GM21367 (cell line): ENCODE measurements at regions not wholly inside any gene's neighbourhood (a gene's known extent, or its start where the extent isn't known, plus 50 kb on each side); places are given as distances from the start of the nearest gene placed in this dataset.
"Not testable (repeated sequence)": the region's sequence is repeated elsewhere in the genome, so short reads cannot be mapped to it uniquely, and the experiment has no call there.

Source experiments
- ATAC-seq: cut with Tn5 transposase; IDR thresholded peaks from one replicate; pipeline ENCODE4 v1.9.1; 2021; ENCODE audit not compliant: unreplicated experiment

DNA sequence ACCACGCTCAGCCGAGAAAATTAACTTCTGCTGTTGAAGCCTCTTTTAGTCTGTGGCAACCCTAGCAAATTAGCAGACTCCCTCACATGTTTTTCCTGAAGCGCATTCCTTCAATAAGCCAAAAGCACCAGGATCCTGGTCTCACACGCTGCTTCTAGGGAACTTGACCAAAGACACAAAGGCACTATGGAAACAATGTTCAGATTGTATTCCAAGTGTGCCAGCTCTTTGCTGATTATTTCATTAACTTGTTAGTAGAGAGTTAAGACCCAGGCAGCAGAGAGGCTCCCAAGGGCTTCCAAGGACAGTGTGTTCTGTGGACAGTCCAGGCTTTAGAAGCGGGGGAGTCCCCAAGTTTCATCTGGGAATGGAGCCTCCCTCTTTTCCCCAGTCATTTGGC is 94.4 kb upstream of the BASP1 start:
- ATAC-seq: no peak

DNA sequence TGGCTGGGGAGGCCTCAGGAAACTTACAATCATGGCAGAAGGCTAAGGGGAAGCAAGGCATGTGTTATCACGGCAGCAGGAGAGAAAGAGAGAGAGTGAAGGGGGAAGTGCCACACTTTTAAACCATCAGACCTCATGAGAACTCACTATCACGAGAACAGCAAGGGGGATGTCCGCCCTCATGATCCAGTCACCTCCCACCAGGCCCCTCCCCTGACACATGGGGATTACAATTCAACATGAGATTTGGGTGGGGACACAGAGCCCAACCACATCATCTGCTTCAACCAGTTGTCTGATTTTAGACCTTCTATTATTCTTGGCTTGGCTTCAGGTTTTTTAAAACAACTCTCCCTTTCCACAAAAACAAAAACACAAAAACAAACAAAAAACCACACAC is 93.7 kb upstream of the BASP1 start:
- not testable (repeated sequence) for ATAC-seq

DNA sequence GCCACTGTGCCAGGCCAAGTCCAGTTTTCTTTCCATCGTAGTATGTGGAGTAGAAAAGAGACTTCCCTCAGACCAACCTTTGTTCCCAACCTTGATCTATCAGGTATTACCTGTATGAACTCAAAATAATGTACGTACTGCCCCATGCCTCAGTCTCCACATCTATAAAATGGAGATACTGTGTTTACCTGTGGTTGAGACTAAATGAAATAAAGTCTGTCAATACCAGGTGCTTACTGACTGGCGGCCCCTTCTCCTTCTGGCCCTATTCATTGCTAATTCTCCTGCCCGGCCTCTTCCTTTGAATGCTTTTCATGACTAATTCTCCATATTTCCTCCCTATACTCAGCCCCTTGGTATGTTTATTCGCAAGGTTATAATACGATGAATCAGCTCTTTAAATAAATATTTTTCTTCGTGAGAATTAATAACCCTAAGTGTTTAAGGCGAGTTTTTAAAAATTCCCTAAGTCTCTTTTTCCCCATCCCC is 89.6 kb upstream of the BASP1 start:
- ATAC-seq: no peak

DNA sequence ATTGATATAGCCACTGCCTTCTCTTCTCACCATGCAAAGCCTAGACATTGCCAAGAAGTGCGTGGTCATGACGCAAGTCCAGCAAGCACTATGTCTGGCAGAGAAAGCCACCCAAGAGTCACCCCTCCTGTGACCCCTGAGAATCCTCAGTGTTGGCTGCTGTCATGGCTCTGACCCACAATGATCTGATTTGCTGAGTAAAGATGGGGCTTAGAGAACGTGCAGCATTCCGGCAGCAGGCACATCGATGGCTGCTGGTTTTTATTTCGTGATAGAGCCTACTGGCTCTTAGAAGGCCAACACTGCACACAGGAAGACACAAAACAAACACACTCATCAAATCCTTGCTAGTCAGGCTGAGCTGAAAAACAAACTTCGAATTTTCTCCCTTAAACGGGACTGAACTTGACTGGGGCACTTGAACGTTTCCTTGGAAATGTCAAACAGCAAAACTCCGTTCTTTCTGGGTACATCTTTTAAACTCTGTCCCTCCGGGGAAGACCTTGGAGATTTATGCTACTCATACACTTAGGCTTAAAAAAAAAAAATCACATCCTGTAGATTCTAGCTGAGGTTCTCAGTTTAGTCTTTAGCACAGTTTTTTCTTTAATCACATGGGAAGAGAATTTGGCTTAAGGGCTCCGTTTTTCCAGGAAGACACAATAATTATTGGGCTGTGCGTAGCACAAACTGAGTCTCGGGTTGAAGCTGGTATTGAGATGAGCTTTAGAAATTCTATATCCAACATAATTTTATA is 88.2 kb upstream of the BASP1 start:
- no peak for ATAC-seq

DNA sequence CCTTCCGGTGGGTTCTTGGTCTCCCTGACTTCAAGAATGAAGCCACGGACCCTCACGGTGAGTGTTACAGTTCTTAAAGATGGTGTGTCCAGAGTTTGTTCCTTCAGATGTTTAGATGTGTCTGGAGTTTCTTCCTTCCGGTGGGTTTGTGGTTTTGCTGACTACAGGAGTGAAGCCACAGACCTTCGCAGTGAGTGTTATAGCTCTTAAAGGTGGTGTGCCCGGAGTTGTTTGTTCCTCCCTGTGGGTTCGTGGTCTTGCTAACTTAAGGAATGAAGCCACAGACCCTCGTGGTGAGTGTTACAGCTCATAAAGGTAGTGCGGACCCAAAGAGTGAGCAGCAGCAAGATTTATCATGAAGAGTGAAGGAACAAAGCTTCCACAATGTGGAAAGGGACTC is 87.1 kb upstream of the BASP1 start:
- ATAC-seq: not testable (repeated sequence)

DNA sequence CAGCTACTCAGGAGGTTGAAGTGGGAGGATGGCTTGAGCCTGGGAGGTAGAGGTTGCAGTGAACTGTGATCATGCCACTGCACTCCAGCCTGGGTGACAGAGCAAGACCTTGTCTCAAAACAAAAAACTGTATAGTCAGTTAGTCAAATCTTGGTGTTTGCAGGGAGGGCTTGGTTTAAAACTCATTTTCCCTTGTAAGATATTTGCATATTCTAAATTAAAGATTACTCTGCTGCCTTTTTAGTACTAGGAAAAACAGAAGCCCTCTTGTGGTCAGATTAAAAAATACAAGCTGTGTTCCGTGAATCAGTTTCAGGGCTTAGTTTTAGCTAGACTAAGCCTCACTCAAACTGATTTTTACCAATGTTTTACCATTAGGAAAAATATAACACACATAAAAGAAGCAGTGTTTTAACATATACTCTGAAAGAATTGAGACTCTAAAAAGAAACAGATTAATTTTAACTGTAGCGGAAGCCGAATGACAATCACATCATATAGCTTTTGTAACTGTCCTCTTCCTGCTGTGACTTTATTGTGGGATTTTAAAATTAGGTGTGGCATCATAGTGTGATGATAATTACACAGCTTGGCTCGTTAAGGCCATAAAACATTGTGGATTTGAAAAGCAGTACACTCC is 84.9 kb upstream of the BASP1 start:
- ATAC-seq: no peak

DNA sequence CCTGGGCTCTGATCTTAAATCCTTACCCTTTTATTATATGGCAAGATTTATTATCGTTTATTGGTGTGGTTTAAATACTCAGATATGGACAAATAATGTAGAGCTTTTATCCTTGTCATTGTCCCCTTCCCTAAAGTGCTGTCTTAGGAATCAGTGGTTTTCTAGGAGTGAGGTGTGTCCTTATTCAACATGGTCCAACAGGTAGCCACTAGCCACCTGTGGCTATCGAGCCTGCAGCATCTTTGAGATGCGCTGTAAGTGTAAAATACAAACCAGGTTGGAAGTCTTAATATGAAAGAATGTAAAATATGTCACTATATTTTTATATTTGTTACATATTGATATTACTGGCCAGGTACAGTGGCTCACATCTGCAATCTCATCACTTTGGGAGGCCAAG is 82.4 kb upstream of the BASP1 start:
- no peak for ATAC-seq

DNA sequence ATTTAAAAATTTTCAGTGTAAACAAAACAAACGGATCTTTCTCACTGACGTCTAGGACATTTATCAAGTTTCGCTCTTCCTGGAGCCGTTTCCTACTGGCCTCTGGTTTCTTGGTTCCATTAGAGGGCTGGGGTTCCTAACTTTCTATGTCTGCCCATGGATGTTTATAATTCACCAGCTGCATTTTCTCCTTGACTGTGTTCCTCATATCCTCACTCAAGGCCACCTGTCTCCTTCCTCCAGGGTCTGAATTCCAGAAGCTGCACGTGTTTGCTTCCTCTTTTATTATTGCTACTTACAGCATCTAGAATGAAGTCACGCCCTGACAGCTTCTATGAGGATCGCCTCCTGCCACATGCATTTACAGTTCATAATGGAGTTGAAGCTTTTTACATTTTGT is 74.1 kb upstream of the BASP1 start:
- no peak for ATAC-seq

DNA sequence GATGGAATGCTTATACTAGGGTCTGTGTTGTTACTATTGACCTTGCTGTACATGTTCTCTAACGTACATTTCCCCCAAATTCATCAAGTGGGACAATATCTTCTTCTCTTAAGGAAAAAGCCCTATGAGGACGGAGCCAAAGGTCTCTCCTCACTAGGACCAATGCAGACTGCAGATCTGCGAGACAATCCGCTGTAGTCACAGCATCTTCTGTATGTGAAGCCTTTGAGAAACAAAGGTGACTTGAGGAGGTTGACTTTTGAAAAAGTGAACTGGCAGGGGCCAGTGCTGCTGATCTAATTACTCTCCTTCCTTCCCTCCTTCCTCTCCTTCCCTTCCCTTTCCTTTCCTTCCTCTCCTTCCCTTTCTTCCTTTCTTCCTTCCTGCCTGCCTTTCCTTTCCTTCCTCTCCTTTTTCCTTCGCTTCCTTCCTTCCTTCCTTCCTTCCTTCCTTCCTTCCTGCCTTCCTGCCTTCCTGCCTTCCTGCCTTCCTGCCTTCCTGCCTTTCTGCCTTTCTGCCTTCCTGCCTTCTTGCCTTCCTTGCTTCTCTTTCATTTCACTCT is 71.1 kb upstream of the BASP1 start:
- ATAC-seq: no peak

DNA sequence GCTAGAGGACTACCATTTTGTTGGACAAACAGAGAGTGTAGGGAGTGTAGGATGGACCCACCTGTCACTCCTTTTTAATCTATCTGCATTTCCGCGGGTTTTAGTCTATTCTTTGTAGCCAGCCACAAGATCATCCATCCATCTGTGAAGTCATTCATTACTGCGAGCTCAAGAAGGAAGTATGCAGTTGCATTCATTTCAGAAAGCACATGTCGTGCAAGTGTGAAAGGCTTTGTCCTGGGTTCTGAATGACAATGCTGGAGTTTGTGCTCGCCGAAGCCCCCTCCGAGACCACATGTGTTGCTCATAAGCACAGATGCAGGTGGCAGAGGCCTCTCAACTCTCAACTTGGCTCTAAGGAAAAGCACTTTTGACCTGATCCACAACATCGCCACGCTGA is 70.3 kb upstream of the BASP1 start:
- ATAC-seq: no peak

DNA sequence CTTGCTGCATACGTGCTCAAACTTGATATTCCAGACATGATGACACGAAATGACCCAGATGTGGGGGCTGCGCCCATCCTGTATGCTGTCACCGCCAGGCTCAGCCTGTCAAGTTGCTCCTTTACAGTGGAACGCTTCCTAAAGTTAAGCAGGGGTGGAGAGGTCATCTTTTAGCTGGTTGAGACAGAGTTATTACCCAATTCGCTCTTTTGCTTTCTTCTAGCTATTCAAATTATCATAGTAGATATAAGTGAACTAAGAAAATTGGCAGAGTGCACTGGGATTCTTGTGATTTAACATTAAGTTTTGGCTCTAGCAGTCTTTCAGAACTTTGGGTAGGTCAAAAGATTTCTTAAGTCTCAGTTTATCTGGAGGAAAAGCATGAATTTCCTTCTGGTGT is 69.8 kb upstream of the BASP1 start:
- ATAC-seq: no peak

DNA sequence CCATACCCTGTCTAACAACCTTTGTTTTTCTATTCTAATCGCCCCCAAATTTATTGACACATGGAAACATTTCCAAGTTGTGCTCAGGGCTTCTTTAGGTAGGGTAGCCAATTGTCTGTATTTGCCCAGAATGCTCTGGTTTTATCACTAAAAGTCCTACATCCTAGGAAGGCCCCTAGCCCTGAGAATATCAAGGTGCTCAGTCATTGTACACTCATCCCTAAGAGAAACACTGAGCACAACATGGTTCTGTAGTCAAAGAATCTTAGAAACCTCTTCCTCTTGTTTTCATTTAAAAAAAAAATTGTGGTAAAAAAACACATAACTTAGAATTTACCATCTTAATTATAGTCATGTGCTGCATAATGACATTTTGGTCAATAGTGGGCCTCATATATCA is 69.0 kb upstream of the BASP1 start:
- ATAC-seq: no peak

DNA sequence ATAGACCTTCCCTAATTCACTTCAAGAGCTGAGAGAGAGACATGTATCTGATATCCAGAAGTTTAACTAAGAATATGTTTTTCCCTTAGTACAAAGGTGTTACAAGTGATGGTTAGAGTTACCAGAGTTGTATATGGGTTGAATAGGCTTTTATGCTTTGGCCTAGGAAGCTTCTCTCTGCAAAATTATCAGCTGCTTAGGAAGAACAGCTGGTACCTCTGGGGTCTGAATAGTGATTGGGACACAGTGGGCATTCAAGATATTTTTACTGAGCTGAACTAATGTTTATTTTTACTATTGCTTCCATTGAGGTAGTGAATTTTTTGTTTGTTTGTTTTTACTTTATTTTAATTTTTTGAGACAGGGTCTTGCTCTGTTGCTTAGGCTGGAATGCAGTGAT is 67.6 kb upstream of the BASP1 start:
- ATAC-seq: no peak

DNA sequence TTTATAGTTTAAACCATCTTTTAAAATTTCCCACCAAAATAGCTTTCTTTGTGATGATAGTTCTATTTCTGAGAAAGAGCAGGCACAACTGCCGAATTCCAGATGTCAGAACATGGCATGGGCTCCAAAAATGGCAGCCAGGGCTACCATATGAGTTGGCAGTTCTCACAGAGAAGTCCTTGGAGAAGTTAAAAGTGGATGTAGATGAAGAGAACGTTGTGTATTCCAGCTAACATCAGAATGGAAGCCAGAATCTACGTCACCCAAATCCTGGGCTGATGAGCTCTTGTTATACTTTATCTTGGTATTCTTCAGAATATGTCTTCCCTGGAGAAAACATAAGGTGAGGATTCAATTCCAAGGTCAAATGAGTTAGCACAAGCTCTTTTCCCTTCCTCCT is 66.9 kb upstream of the BASP1 start:
- no peak for ATAC-seq

DNA sequence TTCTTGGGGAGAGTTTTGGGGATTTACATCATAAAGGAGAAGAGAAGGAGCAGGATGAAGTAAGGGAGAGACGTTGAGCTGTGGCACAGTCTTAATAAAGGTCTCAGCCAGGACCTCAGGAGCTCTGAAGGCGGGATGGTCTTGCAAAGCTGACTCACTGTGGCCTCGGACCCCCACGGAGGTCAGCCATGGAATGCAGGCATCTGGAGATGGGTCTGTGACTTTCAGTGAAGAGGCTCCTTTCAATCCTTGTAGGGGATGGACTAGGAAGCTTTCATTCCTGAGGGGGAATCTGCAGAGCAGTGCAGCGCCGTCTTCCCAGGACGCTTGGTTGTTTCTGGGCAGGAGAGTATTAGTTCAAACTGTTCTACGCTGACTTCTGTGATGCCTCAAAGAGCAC is 65.7 kb upstream of the BASP1 start:
- no peak for ATAC-seq

DNA sequence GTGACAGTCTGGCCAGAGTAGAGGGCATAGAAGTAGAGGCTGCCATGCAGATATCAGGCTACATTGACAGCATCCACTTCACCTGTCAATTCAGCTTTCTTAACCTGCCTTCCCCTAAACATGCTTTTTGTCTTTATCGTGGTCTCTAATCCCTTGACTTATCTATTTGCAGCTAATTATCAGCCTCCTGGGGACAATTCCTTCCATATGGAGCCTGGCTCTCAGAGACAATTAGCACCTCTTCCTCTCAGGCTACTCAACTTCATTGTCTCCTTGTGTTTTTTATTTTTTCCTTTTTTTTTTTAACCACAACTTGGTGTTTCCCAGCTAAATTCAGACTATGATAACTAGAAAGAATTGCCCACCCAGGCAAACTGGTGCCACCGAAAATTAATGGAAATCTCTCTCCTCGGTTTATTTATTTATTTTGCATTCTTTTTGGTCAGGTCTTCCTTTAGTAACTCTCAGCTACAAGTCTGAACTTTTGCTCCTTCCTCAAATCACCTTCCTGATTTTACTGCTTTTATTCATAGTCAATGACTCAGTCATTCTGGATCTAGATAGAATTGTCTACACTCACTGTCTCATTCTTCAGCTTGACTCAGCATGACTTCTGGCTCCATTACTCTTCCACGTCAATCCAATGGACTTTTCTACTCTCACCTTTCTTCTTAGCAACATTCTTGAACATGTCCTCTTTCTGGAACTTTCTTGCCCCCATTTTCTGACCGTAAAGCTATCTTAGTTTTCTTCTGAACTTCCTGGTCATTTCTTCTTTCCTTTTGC is 63.0 kb upstream of the BASP1 start:
- no peak for ATAC-seq

DNA sequence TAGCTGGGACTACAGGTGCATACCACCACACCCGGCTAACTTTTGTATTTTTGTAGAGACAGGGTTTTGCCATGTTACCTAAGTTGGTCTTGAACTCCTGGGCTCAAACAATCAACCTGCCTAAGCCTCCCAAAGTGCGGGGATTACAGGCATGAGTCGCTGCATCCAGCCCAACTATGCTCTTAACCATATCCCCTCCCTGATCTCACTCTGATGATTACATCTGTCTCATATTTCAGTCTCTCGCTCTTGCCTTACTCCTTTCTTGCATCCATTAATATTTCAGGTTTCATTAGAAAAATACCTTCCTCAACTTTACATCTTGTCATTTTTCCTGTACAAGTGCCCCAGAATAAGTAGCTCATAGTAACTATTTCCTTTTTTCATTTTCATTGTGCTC is 61.0 kb upstream of the BASP1 start:
- no peak for ATAC-seq

DNA sequence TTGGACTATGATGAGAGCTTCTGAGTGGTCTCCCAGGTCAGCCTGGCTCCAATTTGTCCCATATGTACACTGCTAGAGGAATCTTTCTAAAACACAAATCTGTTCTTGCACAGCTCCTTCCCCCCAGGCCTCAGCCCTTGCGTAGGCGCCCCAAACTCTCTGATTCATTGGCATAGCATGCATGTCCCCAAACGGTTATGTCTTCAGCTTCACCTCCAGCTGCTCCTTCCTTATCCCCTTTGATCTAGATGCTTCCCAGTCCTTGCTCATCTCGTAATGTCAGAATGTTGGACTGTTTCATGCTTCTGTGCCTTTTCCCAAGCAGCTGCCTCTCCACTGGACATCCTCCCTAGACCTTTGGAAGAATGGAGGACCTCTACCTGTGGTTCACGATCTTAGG is 60.1 kb upstream of the BASP1 start:
- ATAC-seq: no peak

DNA sequence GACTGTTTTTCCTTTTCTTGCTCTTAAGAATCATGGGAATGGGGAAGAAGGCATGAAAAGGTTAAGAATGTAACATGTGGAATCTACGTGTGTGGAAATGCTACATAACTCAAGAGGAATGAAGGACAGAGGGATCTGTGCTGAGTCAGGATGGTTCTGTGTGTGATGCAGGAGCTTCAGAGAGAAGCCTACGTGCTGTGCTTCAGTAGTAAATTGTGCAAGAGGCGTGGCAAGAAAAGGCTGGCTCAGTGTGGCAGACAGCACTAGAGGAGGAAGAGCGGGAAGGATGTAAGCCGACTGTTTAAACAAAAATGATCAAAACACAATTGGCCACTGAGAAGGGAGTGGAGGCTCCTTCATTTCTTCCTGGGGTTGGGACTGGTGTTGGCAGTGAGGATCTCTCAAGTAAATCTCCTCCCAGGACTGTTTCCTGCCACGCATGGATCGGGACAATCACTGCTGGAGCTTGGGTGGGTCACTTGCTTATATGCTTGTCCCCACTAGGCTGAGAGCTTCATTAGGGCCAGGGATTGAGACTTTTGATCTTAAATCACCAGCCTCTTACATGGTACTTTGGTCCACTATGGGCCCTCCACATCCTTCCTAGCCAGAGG is 59.4 kb upstream of the BASP1 start:
- ATAC-seq: no peak

DNA sequence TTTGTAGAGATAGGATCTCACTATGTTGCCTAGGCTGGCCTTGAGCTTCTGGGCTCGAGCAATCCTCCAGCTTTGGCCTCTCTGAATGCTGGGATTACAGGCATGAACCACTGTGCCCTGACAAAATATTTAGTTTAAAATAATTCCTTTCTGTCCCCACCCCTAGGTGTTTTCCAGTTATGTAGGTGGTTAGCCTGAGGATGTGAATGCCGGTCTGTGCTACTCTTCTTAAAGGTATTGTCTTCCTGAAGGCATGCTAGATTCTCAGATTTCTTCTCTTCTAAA is 56.7 kb upstream of the BASP1 start:
- no peak for ATAC-seq

DNA sequence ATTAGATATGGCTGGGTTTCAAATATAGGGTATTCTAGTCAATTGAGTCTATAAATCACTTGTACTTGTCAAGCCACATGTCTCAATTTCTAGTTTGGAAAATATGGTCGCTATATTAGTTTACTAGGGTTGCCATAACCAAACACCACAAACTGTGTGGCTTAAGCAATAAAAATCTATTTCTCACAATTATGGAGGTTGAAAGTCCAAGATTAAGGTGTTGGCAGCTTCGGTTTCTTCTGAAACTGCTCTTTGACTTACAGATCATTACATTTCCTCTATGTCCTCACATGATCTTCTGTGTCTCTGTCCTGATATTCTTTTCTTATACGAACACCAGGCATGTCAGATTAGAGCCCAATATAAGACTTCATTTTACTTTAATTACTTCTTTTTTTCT is 55.8 kb upstream of the BASP1 start:
- no peak for ATAC-seq

DNA sequence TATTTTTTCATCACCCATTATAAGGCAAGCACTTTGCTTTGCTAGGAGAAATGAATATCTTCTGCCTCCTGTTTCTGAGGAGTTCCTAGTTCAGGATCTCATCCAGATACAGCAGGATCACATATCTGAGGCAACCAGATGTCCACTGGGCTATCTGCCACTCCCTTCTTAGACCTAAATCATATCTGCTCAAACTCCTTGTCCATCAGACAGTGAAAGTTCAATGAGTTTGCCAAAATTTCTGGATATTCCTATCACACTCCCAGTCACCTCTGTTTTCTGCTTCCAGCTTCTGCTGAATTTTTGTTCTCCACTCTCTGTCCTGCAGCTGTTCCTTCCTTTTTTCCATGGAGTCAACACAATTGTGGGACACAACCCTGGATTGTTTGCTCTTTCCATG is 54.2 kb upstream of the BASP1 start:
- no peak for ATAC-seq
